ENCODE measurements at regions not wholly inside any gene's neighbourhood (a gene's known extent, or its start where the extent isn't known, plus 50 kb on each side); places are given as distances from the start of the nearest gene placed in this dataset.

DNA sequence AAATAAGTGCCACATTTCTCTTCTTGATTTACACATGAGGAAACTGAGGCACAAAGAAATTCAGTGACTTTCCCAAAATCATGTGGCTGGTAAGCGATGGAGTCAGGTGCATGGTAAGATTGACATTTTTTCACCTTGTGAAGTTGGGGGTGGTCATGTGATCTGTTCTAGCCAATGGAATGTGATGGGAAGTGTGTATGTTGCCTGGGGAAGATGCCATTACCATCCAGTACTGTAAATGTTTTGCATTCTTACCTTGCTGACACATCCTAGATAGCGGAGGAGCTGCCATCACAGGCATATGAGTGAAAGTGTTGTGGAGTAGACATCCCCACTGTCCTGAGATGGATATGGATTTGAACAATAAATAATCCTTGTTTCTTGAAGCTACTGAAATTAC lies 499.6 kb upstream of the SULF2 start:
- TF ChIP-seq CTCF (IDR thresholded peaks at IDR 0.05; ENCODE audit: borderline replicate concordance, extremely low read depth, low read length, poor library complexity, severe bottlenecking), result no peak
- no peak for TF ChIP-seq EZH2 (IDR thresholded peaks at IDR 0.05; ENCODE audit: borderline replicate concordance, low read depth, low read length, severe bottlenecking)
